HCT116 (cell line): ENCODE measurements at regions not wholly inside any gene's neighbourhood (a gene's known extent, or its start where the extent isn't known, plus 50 kb on each side); places are given as distances from the start of the nearest gene placed in this dataset.

Experiments
- ATF3 ChIP-seq: IDR thresholded peaks from 2 replicates; pipeline ENCODE4 v1.6.1; 2012
- CTCF ChIP-seq, 3 experiments: fragments of 200-600 bp in 1 of 3; sonication (generic) in 1 of 3; IDR thresholded peaks in 2 of 3; conservative IDR thresholded peaks in 1 of 3; 2 replicates each; pipeline ENCODE4 v1.5.1; 2012 to 2017; ENCODE audit warnings: low read depth in 2 of 3, low read length in 2 of 3, antibody characterized with exemption in 1 of 3, borderline replicate concordance in 1 of 3, control low read depth in 1 of 3, mild to moderate bottlenecking in 1 of 3, mixed read lengths in 1 of 3, mixed run types in 1 of 3, moderate library complexity in 1 of 3; ENCODE audit not compliant: insufficient read depth in 1 of 3
- ELF1 ChIP-seq: IDR thresholded peaks from 2 replicates; pipeline ENCODE4 v1.6.1; 2012; ENCODE audit warnings: low read depth, borderline replicate concordance
- EZH2 ChIP-seq: fragments of 200-600 bp; sonication (generic); IDR thresholded peaks from 2 replicates; pipeline ENCODE4 v1.6.1; 2017; ENCODE audit warnings: antibody characterized with exemption, mixed run types
- EZH2phosphoT487 ChIP-seq: fragments of 200-600 bp; IDR thresholded peaks from 2 replicates; pipeline ENCODE4 v1.6.1; 2018; ENCODE audit warnings: antibody characterized with exemption, borderline replicate concordance
- POLR2A ChIP-seq: IDR thresholded peaks from 2 replicates; pipeline ENCODE4 v1.7.0; 2011; ENCODE audit warnings: borderline replicate concordance; ENCODE audit not compliant: insufficient read depth, insufficient read length; ENCODE audit errors: extremely low read depth
- POLR2AphosphoS5 ChIP-seq: IDR thresholded peaks from 2 replicates; pipeline ENCODE4 v1.6.1; 2011; ENCODE audit warnings: mild to moderate bottlenecking, low read depth, low read length, moderate library complexity
- SIN3A ChIP-seq: IDR thresholded peaks from 2 replicates; pipeline ENCODE4 v1.6.1; 2012; ENCODE audit warnings: low read depth
- SP1 ChIP-seq: IDR thresholded peaks from 2 replicates; pipeline ENCODE4 v1.6.1; 2012; ENCODE audit warnings: low read depth
- SRF ChIP-seq: IDR thresholded peaks from 2 replicates; pipeline ENCODE4 v1.6.1; 2012; ENCODE audit warnings: low read depth
- TCF7L2 ChIP-seq: IDR thresholded peaks from 2 replicates; pipeline ENCODE4 v1.7.0; 2011; ENCODE audit warnings: borderline replicate concordance, inconsistent platforms; ENCODE audit not compliant: insufficient read depth, insufficient read length; ENCODE audit errors: extremely low read depth
- ZBTB33 ChIP-seq: IDR thresholded peaks from 2 replicates; pipeline ENCODE4 v1.6.1; 2011; ENCODE audit warnings: mild to moderate bottlenecking, low read length, moderate library complexity; ENCODE audit not compliant: insufficient replicate concordance; ENCODE audit errors: extremely low read depth

- TF ChIP-seq CTCF (IDR thresholded peaks at IDR 0.05 in 2 of 3, conservative IDR thresholded peaks at IDR 0.05 in 1 of 3; ENCODE audit: borderline replicate concordance in 1 of 3, insufficient read depth in 1 of 3, low read depth in 2 of 3, low read length in 2 of 3) (no peak), POLR2A (no peak), EZH2 (no peak), ATF3 (no peak), POLR2AphosphoS5 (no peak), EZH2phosphoT487 (no peak), ZBTB33 (no peak), SIN3A (no peak), SRF (no peak), SP1 (no peak), TCF7L2 (no peak), ELF1 (no peak)
These were observed 98.4 kb upstream of the FZD10 start for GRCh38 chr12:130063866-130064265.
